GM23338 (cell line): ENCODE measurements at regions not wholly inside any gene's neighbourhood (a gene's known extent, or its start where the extent isn't known, plus 50 kb on each side); places are given as distances from the start of the nearest gene placed in this dataset.
"Not testable (repeated sequence)": the region's sequence is repeated elsewhere in the genome, so short reads cannot be mapped to it uniquely, and the experiment has no call there.

Experiments
- ATAC-seq: fragments of 200-7000 bp; cut with Tn5 transposase; 3 replicates; pipeline ENCODE4 v1.9.1; 2020
- DNase-seq: peaks from one replicate; pipeline ENCODE4 v3.0.0-alpha.2; 2015; ENCODE audit warnings: low spot score
- H2AFZ ChIP-seq: fragments of 200-600 bp; sonication (generic); 2 replicates; pipeline ENCODE4 v1.8.0; 2016; ENCODE audit warnings: antibody characterized with exemption, mild to moderate bottlenecking, moderate library complexity
- H3F3A ChIP-seq: fragments of 200-600 bp; sonication (generic); replicated peaks from 2 replicates; pipeline ENCODE4 v1.8.0; 2017; ENCODE audit warnings: antibody characterized with exemption, mixed run types, low read depth
- H3K27ac ChIP-seq: fragments of 200-600 bp; sonication (generic); 2 replicates; pipeline ENCODE4 v1.6.1; 2016; ENCODE audit warnings: low read depth
- H3K27me3 ChIP-seq: fragments of 200-600 bp; sonication (generic); 2 replicates; pipeline ENCODE4 v1.8.0; 2016; ENCODE audit warnings: mild to moderate bottlenecking, mixed run types, moderate library complexity; ENCODE audit not compliant: insufficient read depth
- H3K36me3 ChIP-seq: fragments of 200-600 bp; sonication (generic); 2 replicates; pipeline ENCODE4 v1.8.0; 2016; ENCODE audit warnings: mild to moderate bottlenecking; ENCODE audit not compliant: insufficient read depth
- H3K4me1 ChIP-seq: fragments of 200-600 bp; sonication (generic); 2 replicates; pipeline ENCODE4 v1.8.0; 2016; ENCODE audit warnings: mild to moderate bottlenecking, moderate library complexity; ENCODE audit not compliant: insufficient read depth
- H3K4me2 ChIP-seq: fragments of 200-600 bp; sonication (generic); 2 replicates; pipeline ENCODE4 v1.7.1; 2017; ENCODE audit warnings: mixed run types
- H3K4me3 ChIP-seq: fragments of 200-600 bp; sonication (generic); 2 replicates; pipeline ENCODE4 v1.6.1; 2016; ENCODE audit warnings: mixed run types
- H3K79me2 ChIP-seq: fragments of 200-600 bp; sonication (generic); replicated peaks from 2 replicates; pipeline ENCODE4 v1.8.0; 2017; ENCODE audit warnings: mild to moderate bottlenecking; ENCODE audit not compliant: insufficient read depth
- H3K9me2 ChIP-seq: fragments of 200-600 bp; sonication (generic); 2 replicates; pipeline ENCODE4 v1.8.0; 2017; ENCODE audit not compliant: insufficient read depth
- H4K20me1 ChIP-seq: fragments of 200-600 bp; sonication (generic); replicated peaks from 2 replicates; pipeline ENCODE4 v1.8.0; 2017; ENCODE audit warnings: mild to moderate bottlenecking; ENCODE audit not compliant: insufficient read depth
- H3K27ac Mint-ChIP-seq: 2 replicates; pipeline ENCODE4 v1.8.0; 2020; ENCODE audit warnings: inconsistent platforms, mild to moderate bottlenecking, moderate library complexity, mixed read lengths
- H3K27me3 Mint-ChIP-seq: 3 replicates; pipeline ENCODE4 v1.8.0; 2022; ENCODE audit warnings: low read depth, mild to moderate bottlenecking, moderate library complexity, mixed read lengths, inconsistent platforms; ENCODE audit not compliant: insufficient read depth, poor library complexity
- H3K36me3 Mint-ChIP-seq: 3 replicates; pipeline ENCODE4 v1.8.0; 2021; ENCODE audit warnings: low read depth, mild to moderate bottlenecking, inconsistent platforms, moderate library complexity, mixed read lengths
- H3K4me1 Mint-ChIP-seq: 3 replicates; pipeline ENCODE4 v1.8.0; 2020; ENCODE audit warnings: mild to moderate bottlenecking, inconsistent platforms, mixed read lengths
- H3K4me3 Mint-ChIP-seq: 3 replicates; pipeline ENCODE4 v1.8.0; 2021; ENCODE audit warnings: moderate library complexity, mild to moderate bottlenecking, inconsistent platforms, mixed read lengths
- H3K9me3 Mint-ChIP-seq: 3 replicates; pipeline ENCODE4 v1.8.0; 2020; ENCODE audit warnings: moderate library complexity, mild to moderate bottlenecking, inconsistent platforms, mixed read lengths
- CREB1 ChIP-seq: fragments of 250-450 bp; sonication (Bioruptor Pico); IDR thresholded peaks from 2 replicates; pipeline ENCODE4 v1.5.0; 2020; ENCODE audit warnings: low read depth, mild to moderate bottlenecking, moderate library complexity
- EZH2 ChIP-seq: fragments of 200-600 bp; sonication (generic); IDR thresholded peaks from one replicate; pipeline ENCODE4 v1.8.0; 2017; ENCODE audit warnings: antibody characterized with exemption, mild to moderate bottlenecking, low read depth; ENCODE audit not compliant: unreplicated experiment
- EZH2phosphoT487 ChIP-seq: fragments of 200-600 bp; sonication (generic); IDR thresholded peaks from one replicate; pipeline ENCODE4 v1.8.1; 2018; ENCODE audit warnings: antibody characterized with exemption; ENCODE audit not compliant: unreplicated experiment
- ZNF462 ChIP-seq: fragments of 250-450 bp; sonication (Bioruptor Pico); IDR thresholded peaks from 2 replicates; pipeline ENCODE4 v1.5.0; 2020; ENCODE audit warnings: mild to moderate bottlenecking, moderate library complexity

GRCh38 chr17:6255322-6255721 lies 179.6 kb downstream of the AIPL1 start (continued):
- TF ChIP-seq ZNF462 (no peak), EZH2 (no peak)

DNA sequence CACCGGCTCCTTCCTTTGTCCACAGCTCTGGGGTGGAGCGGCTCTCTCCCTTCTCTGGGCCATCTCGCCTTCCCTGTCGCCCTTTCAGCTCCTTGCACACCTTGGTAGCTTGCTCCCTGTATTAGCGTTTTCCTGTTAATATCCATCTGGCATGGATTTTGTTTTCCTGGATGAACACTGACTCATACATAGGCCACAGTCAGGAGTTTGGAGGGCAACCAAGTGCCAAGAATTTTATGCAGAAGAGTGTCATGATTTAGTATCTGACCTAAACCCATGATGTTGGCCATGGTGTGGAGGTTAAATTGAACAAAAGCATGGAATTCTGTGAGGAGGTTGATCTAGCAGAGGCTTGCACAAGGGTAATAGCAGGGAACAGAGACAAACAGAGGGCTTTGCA lies 180.9 kb downstream of the AIPL1 start:
- Histone ChIP-seq H3K4me1 (peaks cover 19% of the 10 kb centered on the region), H3K36me3 (no peaks in the 10 kb centered on the region), H3K27me3 (no peaks in the 10 kb centered on the region), H3K9me2 (peaks cover 3% of the 10 kb centered on the region; the same call in 1 of the 2 replicates), H3K27ac (no peak overlapping the region), H3K79me2 (no peaks in the 10 kb centered on the region), H2AFZ (peak overlapping the region; percentile 80; the same call in 1 of the 2 replicates), H3F3A (0 out of 2 replicates have a peak, but pooled peaks cover 6% of the 10 kb centered on the region), H3K4me2 (no peak overlapping the region), H4K20me1 (no peaks in the 10 kb centered on the region), H3K4me3 (no peak overlapping the region)
- H3K27ac Mint-ChIP-seq = no peak overlapping the region
- peaks cover 26% of the 10 kb centered on the region for H3K4me1 Mint-ChIP-seq
- no peak for ATAC-seq
- peaks cover 5% of the 10 kb centered on the region for H3K27me3 Mint-ChIP-seq
- no peak overlapping the region for H3K4me3 Mint-ChIP-seq
- H3K9me3 Mint-ChIP-seq = no peaks in the 10 kb centered on the region; the same call in 2 of the 3 replicates
- TF ChIP-seq ZNF462 (no peak), EZH2phosphoT487 (no peak), EZH2 (no peak), CREB1 (CRISPR knock-in tag) (no peak)
- DNase-seq = no peak
- no peaks in the 10 kb centered on the region for H3K36me3 Mint-ChIP-seq

DNA sequence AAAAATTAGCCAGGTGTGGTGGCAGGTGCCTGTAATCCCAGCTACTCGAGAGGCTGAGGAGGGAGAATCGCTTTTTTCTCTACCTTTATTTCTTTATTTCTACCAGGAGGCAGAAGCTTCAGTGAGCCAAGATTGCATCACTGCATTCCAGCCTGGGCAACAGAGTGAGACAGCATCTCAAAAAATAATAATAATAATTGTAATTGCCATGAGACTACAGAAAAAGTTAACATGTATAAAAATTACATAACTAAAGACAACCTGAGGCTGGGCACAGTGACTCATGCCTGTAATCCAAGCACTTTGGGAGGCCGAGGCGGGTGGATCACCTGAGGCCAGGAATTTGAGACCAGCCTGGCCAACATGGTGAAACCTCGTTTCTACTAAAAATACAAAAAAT lies 181.5 kb downstream of the WSCD1 start:
- peaks cover 15% of the 10 kb centered on the region; the same call in 2 of the 3 replicates for H3K4me1 Mint-ChIP-seq
- H3K4me3 ChIP-seq, H3K27me3 Mint-ChIP-seq, H3K4me2 ChIP-seq, H3K9me2 ChIP-seq, H3K27ac Mint-ChIP-seq, H3K4me1 ChIP-seq, H3K36me3 Mint-ChIP-seq, H4K20me1 ChIP-seq, H3K79me2 ChIP-seq, H3K4me3 Mint-ChIP-seq, H3K27me3 ChIP-seq, H3K9me3 Mint-ChIP-seq, DNase-seq, H3F3A ChIP-seq, H3K27ac ChIP-seq, ATAC-seq, H2AFZ ChIP-seq, H3K36me3 ChIP-seq: not testable (repeated sequence)
